Suprapubic skin (tissue), 4 donors: ENCODE measurements at regions not wholly inside any gene's neighbourhood (a gene's known extent, or its start where the extent isn't known, plus 50 kb on each side); places are given as distances from the start of the nearest gene placed in this dataset.

Experiments
- DNase-seq, 2 donors: peaks; one replicate each; pipeline ENCODE4 v3.0.0-alpha.2; 2019; ENCODE audit warnings: low spot score in 2 of 2
- H3K27ac ChIP-seq: fragments of 200-600 bp; sonication (generic); one replicate; pipeline ENCODE4 v1.5.1; 2019
- H3K27me3 ChIP-seq: fragments of 200-600 bp; sonication (generic); one replicate; pipeline ENCODE4 v1.5.1; 2019
- H3K36me3 ChIP-seq: fragments of 200-600 bp; sonication (generic); one replicate; pipeline ENCODE4 v1.5.1; 2019
- H3K4me1 ChIP-seq: fragments of 200-600 bp; sonication (generic); one replicate; pipeline ENCODE4 v1.5.1; 2019
- H3K4me3 ChIP-seq: fragments of 200-600 bp; sonication (generic); one replicate; pipeline ENCODE4 v1.5.1; 2019; ENCODE audit warnings: mild to moderate bottlenecking
- H3K9me3 ChIP-seq: fragments of 200-600 bp; sonication (generic); one replicate; pipeline ENCODE4 v1.5.1; 2019
- CTCF ChIP-seq, 2 donors: fragments of 200-600 bp in 1 of 2; fragments of 450-650 bp in 1 of 2; sonication (generic) in 1 of 2; IDR thresholded peaks; one replicate each; pipeline ENCODE4 v1.5.1; 2016 to 2019; ENCODE audit warnings: antibody characterized with exemption in 2 of 2, mild to moderate bottlenecking in 1 of 2, moderate library complexity in 1 of 2
- EP300 ChIP-seq: sonication (generic); formaldehyde crosslinking; IDR thresholded peaks from one replicate; pipeline ENCODE4 v1.6.1; 2017; ENCODE audit warnings: antibody characterized with exemption
- POLR2A ChIP-seq, 2 donors: fragments of 450-650 bp; IDR thresholded peaks; one replicate each; pipeline ENCODE4 v1.6.1; 2017; ENCODE audit warnings: antibody characterized with exemption in 2 of 2, mild to moderate bottlenecking in 2 of 2, moderate library complexity in 2 of 2
- POLR2AphosphoS5 ChIP-seq, 3 donors: sonication (generic); formaldehyde crosslinking; IDR thresholded peaks; one replicate each; pipeline ENCODE4 v1.6.1; 2017; ENCODE audit warnings: antibody characterized with exemption in 3 of 3
- WGBS: methylation state at CpG from one replicate; pipeline ENCODE4 v1.1.5; 2018; 5-methylcytosine and 5-hydroxymethylcytosine counted together

- TF ChIP-seq POLR2AphosphoS5 (IDR thresholded peaks at IDR 0.05) (no peak), CTCF (IDR thresholded peaks at IDR 0.05) (no peak), EP300 (no peak), POLR2A (IDR thresholded peaks at IDR 0.05) (no peak)
- WGBS: 95% methylated on average over 6 of the region's 6 CpGs
- H3K27ac ChIP-seq: no peak overlapping the region
- no peak for DNase-seq
- H3K4me1 ChIP-seq: no peaks in the 10 kb centered on the region
- H3K27me3 ChIP-seq: no peaks in the 10 kb centered on the region
- no peak overlapping the region for H3K4me3 ChIP-seq
- no peaks in the 10 kb centered on the region for H3K36me3 ChIP-seq
- no peaks in the 10 kb centered on the region for H3K9me3 ChIP-seq
Measured at GRCh38 chr14:26382901-26383685, 214.7 kb downstream of the NOVA1 start.

DNA sequence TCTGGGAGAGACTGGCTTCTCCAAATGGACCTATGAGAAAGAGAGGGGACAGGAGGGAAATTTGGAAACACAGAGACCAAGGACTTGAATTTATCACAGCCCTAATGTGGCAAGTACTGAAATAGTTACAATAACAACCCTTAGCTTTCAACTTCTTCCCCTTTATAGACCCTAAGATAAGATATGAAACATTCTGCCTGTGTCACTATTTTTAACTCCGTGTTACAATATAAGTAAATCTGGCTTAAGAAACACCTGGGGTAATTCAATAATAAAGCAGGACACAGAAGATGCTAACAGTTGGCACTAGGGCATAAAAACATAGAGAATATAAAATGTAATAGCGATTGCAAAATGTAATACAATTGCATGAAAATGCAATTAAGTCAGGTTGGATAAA is 216.4 kb downstream of the NOVA1 start:
- H3K9me3 ChIP-seq: no peaks in the 10 kb centered on the region
- DNase-seq: no peak
- H3K4me1 ChIP-seq: no peaks in the 10 kb centered on the region
- TF ChIP-seq POLR2AphosphoS5 (IDR thresholded peaks at IDR 0.05) (no peak), POLR2A (IDR thresholded peaks at IDR 0.05) (no peak), CTCF (IDR thresholded peaks at IDR 0.05) (no peak), EP300 (no peak)
- 67% methylated on average over 2 of the region's 2 CpGs for WGBS
- no peaks in the 10 kb centered on the region for H3K36me3 ChIP-seq
- H3K27ac ChIP-seq: no peak overlapping the region
- no peaks in the 10 kb centered on the region for H3K27me3 ChIP-seq
- no peak overlapping the region for H3K4me3 ChIP-seq

DNA sequence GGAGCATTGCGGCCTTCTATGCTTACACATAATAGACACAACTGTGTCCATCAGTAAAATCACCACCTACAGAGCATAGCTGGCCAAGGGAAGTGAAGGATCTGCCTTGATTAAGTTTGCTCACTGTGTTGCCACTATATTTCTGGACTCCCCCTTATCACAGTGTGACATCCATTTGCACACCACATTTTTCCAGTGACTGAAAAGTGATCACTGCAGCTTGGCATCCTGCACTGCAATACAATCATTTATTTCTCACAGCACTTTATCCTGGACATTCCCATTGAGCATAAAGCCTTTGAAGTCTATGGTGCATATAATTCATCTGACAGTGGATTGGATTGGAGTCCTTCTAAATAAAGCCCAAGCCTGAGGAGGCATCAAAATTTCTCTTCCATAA is 217.2 kb downstream of the NOVA1 start:
- no peak overlapping the region for H3K27ac ChIP-seq
- H3K4me3 ChIP-seq: no peak overlapping the region
- WGBS: 81% methylated on average over 1 of the region's 1 CpG

GRCh38 chr14:26379951-26380350 is 217.9 kb downstream of the NOVA1 start:
- no peak for TF ChIP-seq CTCF (IDR thresholded peaks at IDR 0.05)
- Histone ChIP-seq H3K9me3 (no peaks in the 10 kb centered on the region), H3K27me3 (no peaks in the 10 kb centered on the region), H3K4me3 (no peak overlapping the region), H3K27ac (no peak overlapping the region), H3K36me3 (no peaks in the 10 kb centered on the region), H3K4me1 (no peaks in the 10 kb centered on the region)
- WGBS: 77% methylated on average over 1 of the region's 1 CpG
- DNase-seq: no peak

More for the DNA sequence above, 217.2 kb downstream of the NOVA1 start:
- Histone ChIP-seq H3K36me3 (no peaks in the 10 kb centered on the region), H3K27me3 (no peaks in the 10 kb centered on the region), H3K4me1 (no peaks in the 10 kb centered on the region), H3K9me3 (no peaks in the 10 kb centered on the region)
- no peak for TF ChIP-seq EP300
- no peak for TF ChIP-seq POLR2A (IDR thresholded peaks at IDR 0.05)
- TF ChIP-seq POLR2AphosphoS5 (IDR thresholded peaks at IDR 0.05): no peak
- TF ChIP-seq CTCF (IDR thresholded peaks at IDR 0.05): no peak
- no peak for DNase-seq

DNA sequence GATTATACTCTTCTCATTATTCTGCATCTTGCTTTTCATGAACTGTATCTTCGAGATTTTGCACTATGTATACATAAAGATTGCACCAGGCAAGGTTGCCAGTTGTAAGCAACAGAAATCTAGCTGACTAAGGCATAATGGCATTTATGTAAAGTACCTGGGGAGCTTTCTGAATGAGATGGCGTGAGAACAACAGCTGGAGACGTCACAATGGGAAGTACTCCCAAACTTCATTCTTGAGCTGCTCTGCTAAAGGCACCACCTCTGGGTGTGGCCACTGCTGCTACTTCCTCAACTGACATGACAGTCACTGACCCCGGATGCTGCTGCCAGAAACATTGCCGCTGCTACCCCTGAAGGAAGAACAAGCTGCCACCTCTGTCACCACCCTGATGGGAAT is 220.7 kb downstream of the NOVA1 start:
- no peaks in the 10 kb centered on the region for H3K36me3 ChIP-seq
- H3K27me3 ChIP-seq: no peaks in the 10 kb centered on the region
- no peak overlapping the region for H3K4me3 ChIP-seq
- no peaks in the 10 kb centered on the region for H3K4me1 ChIP-seq
- WGBS: 60% methylated on average over 5 of the region's 5 CpGs
- H3K9me3 ChIP-seq: no peaks in the 10 kb centered on the region
- TF ChIP-seq POLR2A (IDR thresholded peaks at IDR 0.05) (no peak), CTCF (IDR thresholded peaks at IDR 0.05) (no peak), EP300 (no peak), POLR2AphosphoS5 (IDR thresholded peaks at IDR 0.05) (no peak)
- no peak for DNase-seq
- no peak overlapping the region for H3K27ac ChIP-seq
